ENCODE measurements at regions not wholly inside any gene's neighbourhood (a gene's known extent, or its start where the extent isn't known, plus 50 kb on each side); places are given as distances from the start of the nearest gene placed in this dataset.

- no peak overlapping the region for H2AFZ ChIP-seq
- WGBS (ENCODE audit: low lambda C conversion rate, missing lambda C conversion rate), result 86% methylated on average over 3 of the region's 3 CpGs
- H3K27ac ChIP-seq, result no peak overlapping the region
- no peaks in the 10 kb centered on the region for H3K4me1 ChIP-seq (ENCODE audit: insufficient read depth)
- no peaks in the 10 kb centered on the region for H3K36me3 ChIP-seq (replicated peaks; ENCODE audit: insufficient read depth, low read depth)
- no peak overlapping the region for H3K4me2 ChIP-seq
- H3K9me3 ChIP-seq (ENCODE audit: low read depth), result no peaks in the 10 kb centered on the region
- no peaks in the 10 kb centered on the region for H4K20me1 ChIP-seq (ENCODE audit: insufficient read depth, poor library complexity, severe bottlenecking)
- H3K79me2 ChIP-seq, result no peaks in the 10 kb centered on the region
- no peak for TF ChIP-seq CTCF (IDR thresholded peaks at IDR 0.05; ENCODE audit: poor library complexity)
- TF ChIP-seq EZH2phosphoT487 (IDR thresholded peaks at IDR 0.05; ENCODE audit: low read depth, severe bottlenecking, unreplicated experiment), result no peak
- no peak for TF ChIP-seq EZH2 (IDR thresholded peaks at IDR 0.05; ENCODE audit: borderline replicate concordance)
- no peaks in the 10 kb centered on the region for H3K9me2 ChIP-seq (replicated peaks; ENCODE audit: insufficient read depth)
- no peaks in the 10 kb centered on the region for H3K27me3 ChIP-seq
- no peak overlapping the region for H3K4me3 ChIP-seq
- DNase-seq (ENCODE audit: low spot score), result no peak
Measured at GRCh38 chr15:93214106-93214505, 125.1 kb upstream of the RGMA start.

GRCh38 chr15:93213281-93213680 lies 124.3 kb upstream of the RGMA start:
- Histone ChIP-seq H3K9me2 (replicated peaks; ENCODE audit: insufficient read depth) (no peaks in the 10 kb centered on the region), H2AFZ (no peak overlapping the region), H3K27me3 (no peaks in the 10 kb centered on the region), H3K4me2 (no peak overlapping the region), H3K4me1 (ENCODE audit: insufficient read depth) (no peaks in the 10 kb centered on the region), H3K9me3 (ENCODE audit: low read depth) (no peaks in the 10 kb centered on the region), H3K4me3 (no peak overlapping the region), H4K20me1 (ENCODE audit: insufficient read depth, poor library complexity, severe bottlenecking) (no peaks in the 10 kb centered on the region), H3K36me3 (replicated peaks; ENCODE audit: insufficient read depth, low read depth) (no peaks in the 10 kb centered on the region), H3K27ac (no peak overlapping the region), H3K79me2 (no peaks in the 10 kb centered on the region)
- DNase-seq (ENCODE audit: low spot score), result no peak
- no peak for TF ChIP-seq EZH2 (IDR thresholded peaks at IDR 0.05; ENCODE audit: borderline replicate concordance)
- TF ChIP-seq CTCF (IDR thresholded peaks at IDR 0.05; ENCODE audit: poor library complexity), result no peak
- TF ChIP-seq EZH2phosphoT487 (IDR thresholded peaks at IDR 0.05; ENCODE audit: low read depth, severe bottlenecking, unreplicated experiment), result no peak
- WGBS (ENCODE audit: low lambda C conversion rate, missing lambda C conversion rate), result 90% methylated on average over 5 of the region's 5 CpGs

GRCh38 chr15:93212578-93212977 lies 123.6 kb upstream of the RGMA start:
- Histone ChIP-seq H3K79me2 (no peaks in the 10 kb centered on the region), H2AFZ (no peak overlapping the region), H3K27me3 (no peaks in the 10 kb centered on the region), H3K9me3 (ENCODE audit: low read depth) (no peaks in the 10 kb centered on the region), H3K36me3 (replicated peaks; ENCODE audit: insufficient read depth, low read depth) (no peaks in the 10 kb centered on the region), H3K4me3 (no peak overlapping the region), H3K27ac (no peak overlapping the region), H4K20me1 (ENCODE audit: insufficient read depth, poor library complexity, severe bottlenecking) (no peaks in the 10 kb centered on the region), H3K9me2 (replicated peaks; ENCODE audit: insufficient read depth) (no peaks in the 10 kb centered on the region), H3K4me2 (no peak overlapping the region), H3K4me1 (ENCODE audit: insufficient read depth) (no peaks in the 10 kb centered on the region)
- 93% methylated on average over 5 of the region's 5 CpGs for WGBS (ENCODE audit: low lambda C conversion rate, missing lambda C conversion rate)
- TF ChIP-seq EZH2phosphoT487 (IDR thresholded peaks at IDR 0.05; ENCODE audit: low read depth, severe bottlenecking, unreplicated experiment) (no peak), EZH2 (IDR thresholded peaks at IDR 0.05; ENCODE audit: borderline replicate concordance) (no peak), CTCF (IDR thresholded peaks at IDR 0.05; ENCODE audit: poor library complexity) (no peak)
- DNase-seq (ENCODE audit: low spot score), result no peak

GRCh38 chr15:93210995-93211394 lies 122.0 kb upstream of the RGMA start:
- Histone ChIP-seq H3K4me2 (no peak overlapping the region), H3K4me1 (ENCODE audit: insufficient read depth) (no peaks in the 10 kb centered on the region), H3K36me3 (replicated peaks; ENCODE audit: insufficient read depth, low read depth) (no peaks in the 10 kb centered on the region), H3K27me3 (no peaks in the 10 kb centered on the region), H3K9me3 (ENCODE audit: low read depth) (no peaks in the 10 kb centered on the region), H4K20me1 (ENCODE audit: insufficient read depth, poor library complexity, severe bottlenecking) (no peaks in the 10 kb centered on the region), H3K27ac (no peak overlapping the region), H3K9me2 (replicated peaks; ENCODE audit: insufficient read depth) (no peaks in the 10 kb centered on the region), H3K79me2 (no peaks in the 10 kb centered on the region), H2AFZ (no peak overlapping the region), H3K4me3 (no peak overlapping the region)
- WGBS (ENCODE audit: low lambda C conversion rate, missing lambda C conversion rate), result 80% methylated on average over 5 of the region's 5 CpGs
- no peak for DNase-seq (ENCODE audit: low spot score)
- no peak for TF ChIP-seq EZH2phosphoT487 (IDR thresholded peaks at IDR 0.05; ENCODE audit: low read depth, severe bottlenecking, unreplicated experiment)

All from hepatocyte (in vitro differentiated cells).